Upper lobe of left lung (tissue), 6 donors: ENCODE measurements at regions not wholly inside any gene's neighbourhood (a gene's known extent, or its start where the extent isn't known, plus 50 kb on each side); places are given as distances from the start of the nearest gene placed in this dataset.

Experiments
- ATAC-seq, 2 donors: fragments of 200-7000 bp; cut with Tn5 transposase; one replicate each; pipeline ENCODE4 v1.9.1; 2022; ENCODE audit warnings: mild to moderate bottlenecking in 2 of 2, moderate library complexity in 2 of 2; ENCODE audit not compliant: low FRiP score in 2 of 2
- DNase-seq, 2 donors: peaks; one replicate each; pipeline ENCODE4 v3.0.0-alpha.2; 2019 to 2020
- H3K27ac ChIP-seq, 4 donors: fragments of 200-600 bp; sonication (generic); one replicate each; pipeline ENCODE4 v1.5.1; 2016 to 2019
- H3K27me3 ChIP-seq, 4 donors: fragments of 200-600 bp; sonication (generic); one replicate each; pipeline ENCODE4 v1.5.1; 2017 to 2019
- H3K36me3 ChIP-seq, 4 donors: fragments of 200-600 bp; sonication (generic); one replicate each; pipeline ENCODE4 v1.5.1; 2016 to 2019
- H3K4me1 ChIP-seq, 4 donors: fragments of 200-600 bp; sonication (generic); one replicate each; pipeline ENCODE4 v1.5.1; 2018 to 2019
- H3K4me3 ChIP-seq, 4 donors: fragments of 200-600 bp; sonication (generic); one replicate each; pipeline ENCODE4 v1.5.1; 2017 to 2019; ENCODE audit warnings: mild to moderate bottlenecking in 2 of 4, moderate library complexity in 1 of 4
- H3K9me3 ChIP-seq, 4 donors: fragments of 200-600 bp; sonication (generic); one replicate each; pipeline ENCODE4 v1.5.1; 2018 to 2019
- CTCF ChIP-seq, 6 experiments: fragments of 450-650 bp in 4 of 6; fragments of 200-600 bp in 2 of 6; sonication (generic) in 2 of 6; IDR thresholded peaks; one replicate each; pipeline ENCODE4 v1.5.1; 2016 to 2019; ENCODE audit warnings: antibody characterized with exemption in 6 of 6
- EP300 ChIP-seq, 4 donors: sonication (generic); formaldehyde crosslinking; IDR thresholded peaks; one replicate each; pipeline ENCODE4 v1.5.1; 2017; ENCODE audit warnings: antibody characterized with exemption in 4 of 4, control low read depth in 2 of 4
- POLR2A ChIP-seq, 4 donors: fragments of 450-650 bp; IDR thresholded peaks; one replicate each; pipeline ENCODE4 v1.5.1; 2016 to 2017; ENCODE audit warnings: antibody characterized with exemption in 4 of 4, mild to moderate bottlenecking in 2 of 4
- POLR2AphosphoS5 ChIP-seq, 2 donors: sonication (generic); formaldehyde crosslinking; IDR thresholded peaks; one replicate each; pipeline ENCODE4 v1.5.1; 2017; ENCODE audit warnings: antibody characterized with exemption in 2 of 2
- WGBS, 2 donors: methylation state at CpG; one replicate each; pipeline ENCODE4 v1.1.5; 2017 to 2018; 5-methylcytosine and 5-hydroxymethylcytosine counted together
- donor health status: DM: no; HTN: no; CAD: no; lungs with moderate emphysema.
- donor health status: DM: no; HTN: yes; CAD: no; lungs with severe emphysema.

DNA sequence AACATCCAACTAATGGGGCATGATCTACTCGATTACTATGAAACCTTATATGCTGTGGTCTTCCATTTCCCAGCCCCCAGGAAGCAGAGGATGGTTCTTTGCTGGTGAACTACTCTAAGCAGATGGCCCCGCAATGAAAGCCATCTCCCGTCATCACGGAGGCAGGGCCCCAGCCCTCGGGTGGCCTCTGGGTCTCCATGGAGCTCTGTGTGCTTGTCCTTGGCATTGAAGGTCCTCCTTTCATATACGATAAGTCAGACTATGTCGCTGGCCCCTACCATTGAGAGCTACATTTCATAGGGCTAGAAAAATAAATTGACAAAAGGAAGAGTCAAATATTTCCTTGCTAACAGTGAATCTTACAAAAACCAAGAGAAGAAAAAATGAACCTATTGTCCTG, 416.8 kb downstream of the CMPK2 start:
- Histone ChIP-seq H3K27me3 (no peaks in the 10 kb centered on the region), H3K4me1 (no peaks in the 10 kb centered on the region), H3K9me3 (no peaks in the 10 kb centered on the region), H3K36me3 (no peaks in the 10 kb centered on the region), H3K4me3 (no peak overlapping the region), H3K27ac (no peak overlapping the region)
- ATAC-seq (no peak), DNase-seq (peak in 1 of 2 donors; percentile 17)
- WGBS, 2 donors, result 59 to 75% methylated on average over 7 of the region's 7 CpGs
- TF ChIP-seq POLR2A (IDR thresholded peaks at IDR 0.05) (no peak), CTCF (IDR thresholded peaks at IDR 0.05) (no peak)

- Histone ChIP-seq H3K27me3 (no peaks in the 10 kb centered on the region), H3K9me3 (no peaks in the 10 kb centered on the region), H3K4me1 (no peaks in the 10 kb centered on the region), H3K27ac (no peak overlapping the region), H3K36me3 (no peaks in the 10 kb centered on the region), H3K4me3 (no peak overlapping the region)
- TF ChIP-seq POLR2A (IDR thresholded peaks at IDR 0.05) (no peak), EP300 (IDR thresholded peaks at IDR 0.05) (no peak), POLR2AphosphoS5 (IDR thresholded peaks at IDR 0.05) (no peak), CTCF (IDR thresholded peaks at IDR 0.05) (no peak)
- WGBS, 2 donors, result 60 to 65% methylated on average over 4 of the region's 4 CpGs
- no peak for DNase-seq
- ATAC-seq, result no peak
Measured at GRCh38 chr2:6449343-6449742, 416.4 kb downstream of the CMPK2 start.

GRCh38 chr2:6452702-6453481, 412.8 kb downstream of the CMPK2 start:
- no peak for ATAC-seq
- no peaks in the 10 kb centered on the region for H3K27me3 ChIP-seq
- no peaks in the 10 kb centered on the region for H3K4me1 ChIP-seq
- H3K9me3 ChIP-seq, result no peaks in the 10 kb centered on the region
- no peaks in the 10 kb centered on the region for H3K36me3 ChIP-seq
- WGBS, 2 donors, result 83 to 93% methylated on average over 4 of the region's 4 CpGs
- no peak overlapping the region for H3K4me3 ChIP-seq
- no peak for TF ChIP-seq EP300 (IDR thresholded peaks at IDR 0.05)
- TF ChIP-seq POLR2A (IDR thresholded peaks at IDR 0.05), result no peak
- no peak for TF ChIP-seq CTCF (IDR thresholded peaks at IDR 0.05)
- TF ChIP-seq POLR2AphosphoS5 (IDR thresholded peaks at IDR 0.05), result no peak
- no peak for DNase-seq
- H3K27ac ChIP-seq, result no peak overlapping the region

GRCh38 chr2:6454286-6454990, 411.3 kb downstream of the CMPK2 start:
- Histone ChIP-seq H3K4me3 (no peak overlapping the region), H3K4me1 (no peaks in the 10 kb centered on the region), H3K9me3 (peaks cover 0 to 4% (median 0%) of the 10 kb centered on the region in 4 donors), H3K36me3 (no peaks in the 10 kb centered on the region), H3K27me3 (no peaks in the 10 kb centered on the region), H3K27ac (no peak overlapping the region)
- TF ChIP-seq EP300 (IDR thresholded peaks at IDR 0.05) (no peak), POLR2AphosphoS5 (IDR thresholded peaks at IDR 0.05) (no peak), POLR2A (IDR thresholded peaks at IDR 0.05) (no peak), CTCF (IDR thresholded peaks at IDR 0.05) (no peak)
- ATAC-seq (no peak), DNase-seq (no peak)
- WGBS, 2 donors, result 73 to 74% methylated on average over 1 of the region's 1 CpG
